ENCODE measurements at regions not wholly inside any gene's neighbourhood (a gene's known extent, or its start where the extent isn't known, plus 50 kb on each side); places are given as distances from the start of the nearest gene placed in this dataset.

DNA sequence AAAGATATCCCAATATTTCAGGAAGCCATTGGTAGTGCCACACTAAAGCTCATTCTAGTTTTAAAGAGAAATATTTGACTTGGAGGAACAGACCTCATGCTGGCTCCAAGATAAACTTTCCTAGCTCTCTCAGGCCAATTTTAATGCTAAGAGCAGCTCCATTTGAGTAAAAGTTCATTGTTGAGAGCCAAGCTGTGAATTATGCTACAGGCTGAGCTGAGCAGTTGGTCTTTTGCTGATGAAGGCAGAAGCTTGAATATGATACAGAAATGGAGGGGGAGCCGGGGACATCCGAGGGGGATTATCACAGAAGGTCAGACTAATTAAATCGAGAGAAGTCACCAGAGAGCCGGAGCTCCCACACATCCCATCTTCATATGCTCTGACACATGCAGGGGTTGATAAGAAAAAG, 175.7 kb upstream of the AUTS2 start:
- no peaks in the 10 kb centered on the region for H3K4me1 ChIP-seq (ENCODE audit: control insufficient read depth, low read length)
- H3K27ac ChIP-seq (ENCODE audit: low read depth, low read length) = no peak overlapping the region
- H3K9me3 ChIP-seq (ENCODE audit: control insufficient read depth, insufficient read depth, low read length) = no peaks in the 10 kb centered on the region; the same call in 1 of the 2 replicates
- H4K20me1 ChIP-seq (ENCODE audit: control insufficient read depth, insufficient read depth, low read depth, low read length) = no peaks in the 10 kb centered on the region
- H3K9me2 ChIP-seq (replicated peaks; ENCODE audit: control insufficient read depth, low read length) = no peaks in the 10 kb centered on the region
- no peaks in the 10 kb centered on the region; the same call in 1 of the 2 replicates for H3K27me3 ChIP-seq (ENCODE audit: control insufficient read depth, low read length)
- TF ChIP-seq EZH2phosphoT487 (IDR thresholded peaks at IDR 0.05; ENCODE audit: borderline replicate concordance, low read length) (no peak), CTCF (IDR thresholded peaks at IDR 0.05; ENCODE audit: low read depth, low read length, poor library complexity, severe bottlenecking) (no peak)
- H3K79me2 ChIP-seq (ENCODE audit: control insufficient read depth, low read length) = no peaks in the 10 kb centered on the region
- no peaks in the 10 kb centered on the region for H3K36me3 ChIP-seq (ENCODE audit: control insufficient read depth, low read length)
- H3F3A ChIP-seq (ENCODE audit: control insufficient read depth, insufficient read depth) = no peaks in the 10 kb centered on the region
- no peak overlapping the region for H3K4me2 ChIP-seq (ENCODE audit: low read length)
- H3K4me3 ChIP-seq (ENCODE audit: low read length) = no peak overlapping the region

GRCh38 chr7:69426705-69427104, 171.6 kb upstream of the AUTS2 start:
- Histone ChIP-seq H3K79me2 (ENCODE audit: control insufficient read depth, low read length) (no peaks in the 10 kb centered on the region), H3F3A (ENCODE audit: control insufficient read depth, insufficient read depth) (no peaks in the 10 kb centered on the region), H3K9me2 (replicated peaks; ENCODE audit: control insufficient read depth, low read length) (no peaks in the 10 kb centered on the region), H3K27ac (ENCODE audit: low read depth, low read length) (no peak overlapping the region), H3K4me1 (ENCODE audit: control insufficient read depth, low read length) (0 out of 2 replicates have a peak, but pooled peaks cover 4% of the 10 kb centered on the region), H3K36me3 (ENCODE audit: control insufficient read depth, low read length) (no peaks in the 10 kb centered on the region), H3K4me3 (ENCODE audit: low read length) (no peak overlapping the region), H3K9me3 (ENCODE audit: control insufficient read depth, insufficient read depth, low read length) (no peaks in the 10 kb centered on the region), H3K27me3 (ENCODE audit: control insufficient read depth, low read length) (peaks cover 8% of the 10 kb centered on the region), H3K4me2 (ENCODE audit: low read length) (no peak overlapping the region), H4K20me1 (ENCODE audit: control insufficient read depth, insufficient read depth, low read depth, low read length) (no peaks in the 10 kb centered on the region)
- TF ChIP-seq CTCF (IDR thresholded peaks at IDR 0.05; ENCODE audit: low read depth, low read length, poor library complexity, severe bottlenecking) (no peak), EZH2phosphoT487 (IDR thresholded peaks at IDR 0.05; ENCODE audit: borderline replicate concordance, low read length) (no peak)

DNA sequence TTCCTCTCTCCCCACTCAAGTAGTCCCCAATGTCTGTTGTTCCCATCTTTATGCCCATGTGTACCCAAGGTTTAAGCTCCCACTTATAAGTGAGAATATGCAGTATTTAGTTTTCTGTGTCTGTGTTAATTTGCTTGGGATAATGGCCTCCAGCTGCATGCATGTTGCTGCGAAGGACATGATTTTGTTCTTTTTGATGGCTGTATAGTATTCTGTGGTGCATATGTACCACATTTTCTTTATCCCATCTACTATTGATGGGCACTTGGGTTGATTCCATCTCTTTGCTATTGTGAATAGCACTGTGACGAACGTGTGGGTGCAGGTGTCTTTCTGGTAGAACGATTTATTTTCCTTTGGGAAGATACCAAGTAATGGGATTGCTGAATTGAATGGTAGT, 170.2 kb upstream of the AUTS2 start:
- no peak overlapping the region for H3K4me2 ChIP-seq (ENCODE audit: low read length)
- H3K4me1 ChIP-seq (ENCODE audit: control insufficient read depth, low read length) = 0 out of 2 replicates have a peak, but pooled peaks cover 4% of the 10 kb centered on the region
- no peaks in the 10 kb centered on the region for H3K79me2 ChIP-seq (ENCODE audit: control insufficient read depth, low read length)
- H3K9me3 ChIP-seq (ENCODE audit: control insufficient read depth, insufficient read depth, low read length) = no peaks in the 10 kb centered on the region
- TF ChIP-seq CTCF (IDR thresholded peaks at IDR 0.05; ENCODE audit: low read depth, low read length, poor library complexity, severe bottlenecking) = no peak
- no peak for TF ChIP-seq EZH2phosphoT487 (IDR thresholded peaks at IDR 0.05; ENCODE audit: borderline replicate concordance, low read length)
- no peak overlapping the region for H3K4me3 ChIP-seq (ENCODE audit: low read length)
- no peaks in the 10 kb centered on the region for H4K20me1 ChIP-seq (ENCODE audit: control insufficient read depth, insufficient read depth, low read depth, low read length)
- peaks cover 8% of the 10 kb centered on the region for H3K27me3 ChIP-seq (ENCODE audit: control insufficient read depth, low read length)
- no peaks in the 10 kb centered on the region for H3K36me3 ChIP-seq (ENCODE audit: control insufficient read depth, low read length)
- H3K9me2 ChIP-seq (replicated peaks; ENCODE audit: control insufficient read depth, low read length) = no peaks in the 10 kb centered on the region
- no peaks in the 10 kb centered on the region for H3F3A ChIP-seq (ENCODE audit: control insufficient read depth, insufficient read depth)
- H3K27ac ChIP-seq (ENCODE audit: low read depth, low read length) = no peak overlapping the region

Measured in DOHH2 (cell line).